NCI-H69 (cell line): ENCODE measurements at regions not wholly inside any gene's neighbourhood (a gene's known extent, or its start where the extent isn't known, plus 50 kb on each side); places are given as distances from the start of the nearest gene placed in this dataset.
A peak's percentile ranks its signal among the peaks of the same experiment; 100 is the strongest.
"Not testable (repeated sequence)": the region's sequence is repeated elsewhere in the genome, so short reads cannot be mapped to it uniquely, and the experiment has no call there.

Experiments
- DNase-seq: peaks from one replicate; lab custom pipeline; 2025; lab: John Stamatoyannopoulos, UW

DNA sequence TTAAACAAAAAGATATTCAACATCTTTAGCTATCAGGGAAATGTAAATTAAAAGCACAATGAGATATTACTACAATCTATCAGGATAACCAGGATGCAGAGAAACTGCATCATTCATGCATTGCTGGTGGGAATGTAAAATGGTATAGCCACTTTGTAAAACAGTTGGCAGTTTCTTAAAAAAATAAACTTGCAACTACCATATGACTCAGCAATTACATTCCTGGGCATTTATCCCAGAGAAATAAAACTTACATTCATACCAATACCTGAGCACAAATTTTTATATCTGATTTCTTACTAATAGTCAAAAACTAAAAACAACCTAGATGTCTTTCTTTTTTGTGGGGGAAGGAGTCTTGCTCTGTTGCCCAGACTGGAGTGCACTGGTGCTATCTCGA, 190.3 kb upstream of the TAB2 start:
- no peak for DNase-seq

DNA sequence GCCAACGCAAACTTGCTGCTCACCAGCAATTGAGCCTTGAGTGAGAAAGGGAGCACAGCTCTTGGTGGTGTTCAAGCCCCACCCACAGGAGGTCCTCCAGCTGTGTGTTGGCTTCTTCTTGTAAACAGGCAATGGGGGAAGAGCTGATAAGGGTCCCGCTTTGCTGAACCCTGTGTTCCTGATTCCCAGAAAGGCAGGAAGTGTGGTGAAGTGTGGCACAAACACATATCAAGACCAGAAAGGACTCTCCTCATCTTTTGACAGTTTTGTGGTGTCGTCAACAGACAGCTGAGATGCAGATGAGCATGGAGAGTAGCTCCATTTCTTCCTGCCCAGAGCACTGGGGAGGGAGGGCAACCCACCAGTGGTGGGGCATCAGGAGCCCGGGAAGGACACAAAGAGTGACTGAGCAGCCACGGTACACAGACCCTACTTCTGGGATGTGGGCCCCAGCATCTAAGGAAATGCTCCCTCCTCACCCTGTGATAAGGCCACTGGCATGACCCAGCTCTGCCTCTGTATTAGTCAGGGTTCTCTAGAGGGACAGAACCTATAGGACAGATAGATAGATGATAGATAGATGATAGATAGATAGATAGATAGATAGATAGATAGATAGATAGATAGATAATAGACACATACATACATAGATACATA, 188.9 kb upstream of the TAB2 start:
- no peak for DNase-seq

DNA sequence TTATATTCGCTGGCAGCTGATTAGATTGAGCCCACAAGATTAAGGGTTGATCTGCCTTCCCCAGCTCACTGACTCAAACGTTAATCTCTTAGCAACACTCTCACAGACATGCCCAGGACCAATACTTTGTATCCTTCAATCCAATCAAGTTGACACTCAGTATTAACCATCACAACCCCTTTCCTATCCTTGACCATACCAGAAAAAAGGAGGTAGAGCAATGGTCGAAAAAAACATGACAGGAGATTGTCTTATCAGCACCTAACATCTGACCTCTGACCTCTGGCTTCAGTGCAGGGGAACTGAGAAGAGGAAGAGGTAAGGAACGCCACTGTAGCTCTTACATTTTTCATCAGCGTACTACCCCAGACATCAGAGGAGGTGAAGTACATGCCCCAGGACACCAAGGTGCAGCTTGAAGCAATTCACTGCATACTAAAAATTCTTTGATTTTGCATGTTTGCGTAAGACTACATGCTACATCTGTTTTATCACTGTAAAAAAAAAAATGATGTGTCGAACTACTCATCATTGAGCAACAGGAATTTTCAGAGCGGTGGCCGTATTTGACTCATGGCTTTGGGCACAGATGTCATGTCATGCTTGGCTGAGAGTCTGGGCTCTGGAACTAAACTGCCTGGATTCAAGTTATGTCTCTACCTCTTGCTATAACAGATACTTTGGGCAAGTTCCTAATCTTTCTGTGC, 188.0 kb upstream of the TAB2 start:
- no peak for DNase-seq

DNA sequence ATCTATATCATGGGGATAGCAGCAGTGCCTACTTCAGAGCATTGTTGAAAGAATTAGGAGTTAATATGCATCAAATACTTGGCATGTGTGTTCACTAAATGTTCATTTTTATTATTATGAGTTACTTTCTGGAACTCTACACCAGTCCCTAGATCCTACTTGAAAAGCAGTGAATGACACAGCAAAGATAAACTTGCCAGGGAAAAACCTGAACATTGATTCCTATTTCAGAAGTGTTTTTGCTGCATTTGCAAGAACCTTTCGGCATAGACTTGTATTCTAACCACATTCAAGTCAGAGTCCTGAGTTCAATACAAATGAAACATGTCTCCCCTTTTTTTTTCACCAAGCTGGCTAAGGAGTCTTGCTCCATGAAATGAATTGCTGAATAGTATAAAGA, 187.4 kb upstream of the TAB2 start:
- DNase-seq: no peak

DNA sequence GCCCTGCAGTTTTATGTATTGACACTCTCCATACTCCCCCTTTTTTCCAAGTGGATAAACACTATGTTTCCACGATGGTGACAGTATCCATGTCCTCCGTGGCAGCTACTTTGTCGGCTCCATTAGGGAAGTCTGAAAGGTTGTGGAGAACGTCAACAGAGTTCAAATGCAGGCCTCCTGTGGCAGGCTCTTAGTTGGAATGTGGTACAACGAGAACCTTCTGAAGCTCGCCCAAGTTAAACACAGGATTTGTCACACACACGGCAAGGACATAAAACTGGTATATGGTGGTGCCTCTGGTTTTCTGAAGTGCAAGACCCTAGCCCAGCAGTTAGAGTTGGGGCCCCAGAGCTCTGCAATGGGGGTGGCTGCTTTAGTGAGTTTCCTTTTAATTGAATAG, 187.0 kb upstream of the TAB2 start:
- DNase-seq: no peak

DNA sequence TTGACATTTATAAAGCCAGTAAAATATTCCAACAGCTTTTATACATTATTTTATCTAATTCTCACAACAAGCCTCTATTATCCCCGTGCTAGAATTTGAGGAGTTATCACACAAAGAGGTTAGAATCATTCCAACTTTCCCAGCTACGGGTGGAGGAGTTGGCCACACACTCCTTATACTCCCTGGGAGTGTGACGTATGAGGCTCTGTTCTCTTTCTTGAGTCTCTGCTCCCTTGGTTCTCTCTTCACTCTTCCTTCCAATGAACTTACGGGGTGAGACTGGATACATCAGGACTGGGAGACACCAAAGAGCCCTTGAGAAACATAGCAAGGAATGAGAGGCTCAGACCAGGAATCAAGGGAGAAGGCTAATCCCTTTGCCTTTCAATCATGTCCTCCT, 185.6 kb upstream of the TAB2 start:
- DNase-seq: no peak

GRCh38 chr6:149132336-149132735, 185.2 kb upstream of the TAB2 start:
- DNase-seq: peak; percentile 13

DNA sequence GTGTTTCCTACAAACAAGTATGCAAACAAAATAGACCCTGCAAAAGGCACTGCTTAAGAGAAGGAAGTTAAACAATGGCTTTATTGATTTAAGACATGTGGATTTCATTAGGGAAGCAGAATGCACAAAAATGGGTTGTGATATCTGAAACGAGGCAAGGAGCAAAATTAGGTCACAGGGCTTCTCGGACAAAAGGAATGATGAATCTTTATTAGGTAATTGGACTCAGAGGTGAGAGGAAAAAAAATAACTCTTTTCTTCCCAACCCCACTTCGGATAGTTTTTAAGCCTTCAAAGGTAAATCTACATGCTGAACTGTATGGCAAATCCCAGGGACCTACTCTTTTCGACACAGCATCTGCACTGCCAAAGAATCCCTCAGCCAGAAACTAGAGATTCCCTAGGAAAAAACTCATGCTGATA, 183.0 kb upstream of the TAB2 start:
- no peak for DNase-seq

GRCh38 chr6:149135809-149136208, 181.7 kb upstream of the TAB2 start:
- no peak for DNase-seq

GRCh38 chr6:149136273-149136912, 181.1 kb upstream of the TAB2 start:
- DNase-seq: no peak

- no peak for DNase-seq
Observed at GRCh38 chr6:149136913-149137286, 180.6 kb upstream of the TAB2 start.

DNA sequence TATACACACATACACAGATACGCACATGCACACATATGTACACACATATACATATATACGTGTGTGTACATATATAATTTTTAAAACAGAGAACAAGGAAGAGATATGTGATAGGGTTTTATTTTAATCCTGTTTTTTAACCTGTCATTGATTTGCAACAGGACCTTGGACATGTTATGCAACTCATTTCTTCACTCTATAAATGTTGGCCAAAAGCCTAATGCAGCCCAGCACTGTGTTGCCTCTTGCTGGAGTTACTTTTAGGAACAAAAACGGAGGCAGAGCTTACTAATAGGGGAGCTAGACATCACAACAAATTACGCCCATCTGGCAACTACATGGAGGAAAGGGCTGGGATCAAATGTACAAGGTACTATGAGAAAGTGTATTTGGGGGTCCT, 179.9 kb upstream of the TAB2 start:
- no peak for DNase-seq

GRCh38 chr6:149138089-149138488, 179.4 kb upstream of the TAB2 start:
- DNase-seq: no peak

GRCh38 chr6:149138699-149139294, 178.7 kb upstream of the TAB2 start:
- DNase-seq: no peak

DNA sequence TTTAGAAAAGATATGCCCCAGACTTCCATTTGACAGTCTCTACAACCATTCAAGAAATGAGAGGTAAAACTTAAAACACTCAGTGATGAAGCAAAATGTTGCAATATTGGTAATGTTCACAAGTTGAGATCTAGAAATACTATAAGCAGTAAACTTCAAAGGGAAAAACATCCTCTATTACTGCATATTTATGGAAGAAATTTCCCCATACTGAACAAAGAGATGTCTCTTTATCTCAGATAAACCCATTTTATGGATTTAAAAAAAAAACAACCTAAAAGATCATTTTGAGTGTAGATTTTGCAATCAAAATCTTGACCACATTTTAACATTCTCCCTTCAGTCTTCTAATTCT, 177.8 kb upstream of the TAB2 start:
- DNase-seq: no peak

GRCh38 chr6:149140137-149140909, 177.2 kb upstream of the TAB2 start:
- no peak for DNase-seq

- no peak for DNase-seq
Observed at GRCh38 chr6:149140910-149141290, 176.6 kb upstream of the TAB2 start.

GRCh38 chr6:149142924-149143429, 174.5 kb upstream of the TAB2 start:
- no peak for DNase-seq

DNA sequence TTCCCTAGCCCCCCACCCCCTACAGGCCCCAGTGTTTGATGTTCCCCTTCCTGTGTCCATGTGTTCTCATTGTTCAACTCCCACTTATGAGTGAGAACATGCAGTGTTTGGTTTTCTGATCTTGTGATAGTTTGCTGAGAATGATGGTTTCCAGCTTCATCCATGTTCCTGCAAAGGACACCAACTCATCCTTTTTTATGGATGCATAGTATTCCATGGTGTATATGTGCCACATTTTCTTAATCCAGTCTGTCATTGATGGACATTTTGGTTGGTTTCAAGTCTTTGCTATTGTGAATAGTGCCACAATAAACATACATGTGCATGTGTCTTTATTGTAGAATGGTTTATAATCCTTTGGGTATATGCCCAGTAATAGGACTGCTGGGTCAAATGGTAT, 171.7 kb upstream of the TAB2 start:
- DNase-seq: not testable (repeated sequence)

GRCh38 chr6:149147195-149147594, 170.3 kb upstream of the TAB2 start:
- no peak for DNase-seq

- no peak for DNase-seq
Observed at GRCh38 chr6:149147938-149148718, 169.4 kb upstream of the TAB2 start.
